ENCODE measurements at regions not wholly inside any gene's neighbourhood (a gene's known extent, or its start where the extent isn't known, plus 50 kb on each side); places are given as distances from the start of the nearest gene placed in this dataset.

GRCh38 chr3:124178531-124178930, 186.6 kb upstream of the ROPN1 start:
- TF ChIP-seq EP300 (IDR thresholded peaks at IDR 0.05) (no peak), CTCF (IDR thresholded peaks at IDR 0.05) (no peak), POLR2A (IDR thresholded peaks at IDR 0.05) (no peak)
